Central memory CD4-positive, alpha-beta T cell (primary cell): ENCODE measurements at regions not wholly inside any gene's neighbourhood (a gene's known extent, or its start where the extent isn't known, plus 50 kb on each side); places are given as distances from the start of the nearest gene placed in this dataset.

Experiments used
- DNase-seq: peaks from one replicate; pipeline ENCODE4 v3.0.0; 2022

DNA sequence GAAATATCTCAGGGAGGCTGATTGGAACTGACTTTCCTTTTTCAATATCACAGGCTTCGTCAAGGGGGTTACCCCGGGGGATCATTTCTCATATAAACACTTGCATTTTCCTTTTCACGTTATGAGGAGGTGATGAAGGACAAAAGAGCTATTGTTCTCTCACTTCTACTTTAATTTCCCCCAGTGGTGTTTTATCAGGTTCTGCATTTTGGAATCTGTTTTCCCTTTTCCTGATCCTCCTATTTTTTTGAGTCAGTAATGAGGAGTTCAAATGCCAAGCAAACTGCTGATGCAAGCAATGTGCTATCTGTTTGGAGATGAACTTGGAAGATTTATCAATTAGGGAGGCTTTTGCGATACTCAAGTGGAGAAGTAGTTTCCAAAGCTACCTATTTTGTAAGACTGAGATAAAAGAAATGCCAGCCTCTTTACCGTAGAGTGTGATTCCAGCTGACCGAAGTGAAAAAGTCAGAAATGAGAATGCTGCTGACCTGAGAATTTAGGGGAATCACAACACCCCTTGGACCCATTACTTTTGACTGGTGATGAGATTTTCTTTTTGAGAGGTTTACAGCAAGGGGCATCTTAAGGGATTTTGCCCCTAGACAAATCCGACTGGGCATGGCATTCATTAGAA lies 556.0 kb downstream of the RNF144A start:
- no peak for DNase-seq

DNA sequence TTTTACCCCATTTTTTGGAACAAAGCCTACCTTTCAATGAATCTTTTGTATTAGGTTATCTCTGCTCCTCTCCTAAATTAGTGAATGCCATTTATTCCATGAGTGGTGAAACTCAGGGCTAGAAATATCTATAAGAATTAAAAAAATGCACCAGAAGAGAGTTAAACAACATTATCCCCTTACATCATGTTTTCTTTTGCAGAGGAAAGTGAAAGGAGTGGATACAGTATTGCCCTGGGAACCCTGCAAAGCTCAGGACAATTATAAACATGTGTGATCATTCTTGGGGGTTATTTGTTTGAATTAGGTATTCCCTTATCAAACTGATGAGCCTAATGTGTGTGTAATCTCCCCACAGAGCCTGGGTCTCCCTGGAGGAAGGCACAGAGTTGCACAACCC lies 559.2 kb downstream of the RNF144A start:
- DNase-seq: no peak

DNA sequence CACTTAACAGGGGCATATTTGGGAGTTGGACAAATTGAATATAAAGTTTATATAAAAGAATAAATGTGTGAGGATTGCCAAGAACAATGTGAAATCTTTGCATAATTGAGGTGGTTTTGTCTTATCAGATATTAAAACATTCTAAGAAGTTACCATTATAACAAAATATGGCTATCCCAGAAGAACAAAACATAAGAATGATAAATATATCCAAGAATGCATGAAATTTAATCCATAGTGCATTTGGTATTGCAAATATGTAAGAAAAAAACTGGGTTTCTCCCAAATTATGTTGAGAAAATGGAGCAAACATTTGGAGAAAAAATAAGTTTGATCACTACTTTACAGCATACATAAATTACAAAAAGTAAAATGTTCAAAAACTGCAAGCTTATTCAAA lies 562.4 kb downstream of the RNF144A start:
- DNase-seq: no peak

DNA sequence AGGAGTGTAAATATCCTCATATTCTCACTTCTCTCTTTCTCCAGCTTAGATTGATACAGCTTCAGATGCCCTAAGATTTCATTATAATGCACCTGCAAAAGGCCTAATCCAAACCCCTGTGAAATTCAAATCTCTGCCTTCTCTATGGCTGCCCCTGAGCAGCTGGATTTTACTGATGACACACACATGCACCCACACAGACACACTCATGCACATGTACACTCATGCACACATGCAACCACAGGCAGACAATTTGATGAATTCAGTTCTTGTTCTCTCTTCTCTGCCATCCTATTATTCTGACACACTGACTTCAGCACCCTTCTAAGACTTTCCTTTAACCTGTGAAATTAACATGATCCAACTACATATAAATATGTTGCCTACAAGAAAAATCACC lies 563.2 kb downstream of the RNF144A start:
- DNase-seq: no peak

DNA sequence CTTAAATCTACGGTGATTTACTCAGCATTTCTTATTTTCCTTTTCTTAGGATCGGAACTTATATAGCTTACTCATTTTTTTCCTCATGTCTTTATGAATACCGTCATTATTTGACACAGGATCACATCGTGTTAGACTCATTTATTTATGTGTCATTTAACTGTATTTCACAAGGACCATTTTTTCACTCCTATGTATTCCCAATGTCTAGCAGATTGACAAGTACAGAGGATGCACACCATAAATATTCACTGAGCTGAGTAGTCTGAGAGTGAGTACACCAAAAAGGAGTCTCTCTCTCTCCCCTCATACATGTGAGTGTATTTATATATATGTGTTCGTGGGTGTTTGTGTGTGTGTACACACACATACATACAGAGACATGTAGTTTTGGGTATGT lies 573.5 kb downstream of the RNF144A start:
- DNase-seq: no peak

GRCh38 chr2:7492719-7493118 lies 575.5 kb downstream of the RNF144A start:
- no peak for DNase-seq

DNA sequence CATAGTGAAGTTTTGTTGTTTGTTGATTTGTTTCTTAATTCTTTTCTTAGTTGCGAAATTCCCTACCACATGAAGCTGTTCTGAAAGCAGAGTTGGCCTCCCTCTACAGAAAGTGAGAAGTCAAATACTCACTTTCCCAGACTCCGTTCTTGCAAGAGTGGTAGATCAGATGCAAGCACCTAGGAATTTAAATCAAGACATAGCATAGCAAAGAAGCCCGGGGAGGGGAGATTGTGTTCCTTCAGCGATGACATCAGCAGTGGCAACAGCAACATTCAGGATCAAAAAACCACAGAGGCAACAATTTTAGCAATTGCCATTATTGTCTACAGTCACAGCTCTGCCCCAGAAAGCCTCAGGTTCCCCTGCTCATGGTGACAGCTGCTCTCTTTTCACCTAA lies 580.0 kb downstream of the RNF144A start:
- DNase-seq: no peak

DNA sequence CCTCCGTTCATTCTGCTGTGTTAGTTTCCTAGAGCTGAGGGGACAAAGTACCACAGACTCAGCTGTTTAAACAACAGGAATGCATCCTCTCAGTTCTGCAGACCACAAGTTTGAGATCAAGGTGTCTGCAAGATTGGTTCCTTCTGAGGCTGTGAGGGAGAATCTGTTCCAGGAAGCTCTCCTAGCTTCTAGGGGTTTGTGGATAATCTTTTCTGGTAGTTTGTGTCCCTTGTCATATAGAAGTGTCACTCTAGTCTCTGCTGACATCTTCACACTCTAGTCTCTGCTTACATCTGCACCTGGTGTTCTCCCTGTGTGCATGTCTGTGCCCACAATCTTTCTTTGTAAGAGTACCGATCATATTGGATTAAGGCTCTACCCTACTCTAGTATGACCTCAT lies 581.8 kb downstream of the RNF144A start:
- DNase-seq: no peak

- DNase-seq: no peak
Observed at GRCh38 chr2:7502336-7502735, 585.1 kb downstream of the RNF144A start.

DNA sequence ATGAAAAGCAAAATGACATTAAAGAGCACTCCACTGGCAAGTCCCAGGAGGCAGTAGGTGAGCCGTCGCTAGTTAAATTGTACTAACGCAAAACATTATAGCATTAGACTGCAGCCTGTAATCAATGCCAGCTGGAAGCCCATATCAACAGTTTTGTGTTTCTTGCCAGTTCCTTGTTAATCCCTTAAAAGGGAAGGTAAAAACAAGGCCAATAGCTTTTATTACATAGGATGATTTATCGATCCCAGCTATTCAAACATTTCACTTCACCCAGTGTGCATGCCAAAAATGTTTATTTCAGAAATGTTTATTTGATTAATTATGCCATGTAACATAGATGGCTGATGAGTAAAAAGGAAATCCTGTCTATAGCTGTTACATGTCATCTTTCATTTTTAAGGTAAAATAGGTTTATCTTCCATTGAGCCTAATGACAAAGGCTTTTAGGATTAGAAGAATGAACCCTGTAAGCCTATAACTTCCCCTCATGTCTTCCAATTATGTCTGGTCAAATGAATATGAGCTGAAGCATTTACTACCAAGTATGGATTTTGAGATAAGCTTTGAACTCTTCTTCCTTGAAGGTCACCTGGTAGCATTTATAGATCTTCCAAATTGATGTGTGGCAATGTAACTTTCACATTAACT lies 591.2 kb downstream of the RNF144A start:
- DNase-seq: no peak

GRCh38 chr2:7510353-7510752 lies 593.1 kb downstream of the RNF144A start:
- no peak for DNase-seq

DNA sequence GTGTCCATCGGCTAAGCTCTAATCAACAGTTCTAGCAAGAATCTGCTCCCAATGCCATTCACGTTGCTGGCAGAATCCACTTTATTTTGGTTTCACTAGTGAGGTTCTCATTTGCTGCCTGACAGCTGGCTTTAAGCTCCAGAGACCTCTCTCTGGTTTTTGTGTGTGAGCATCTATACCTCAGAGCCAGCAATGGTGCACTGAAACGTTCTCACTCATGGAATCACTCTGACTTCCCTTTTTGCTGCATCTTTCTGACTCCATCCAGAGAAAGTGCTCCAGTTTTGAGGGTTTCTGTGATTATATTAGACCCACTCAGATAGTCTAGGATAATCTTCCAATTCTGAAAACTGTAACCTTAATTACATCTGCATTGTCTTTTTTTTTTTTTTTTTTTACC lies 596.6 kb downstream of the RNF144A start:
- no peak for DNase-seq

- no peak for DNase-seq
Observed at GRCh38 chr2:7515327-7515726, 598.1 kb downstream of the RNF144A start.

- no peak for DNase-seq
Observed at GRCh38 chr2:7516484-7517063, 599.4 kb downstream of the RNF144A start.

DNA sequence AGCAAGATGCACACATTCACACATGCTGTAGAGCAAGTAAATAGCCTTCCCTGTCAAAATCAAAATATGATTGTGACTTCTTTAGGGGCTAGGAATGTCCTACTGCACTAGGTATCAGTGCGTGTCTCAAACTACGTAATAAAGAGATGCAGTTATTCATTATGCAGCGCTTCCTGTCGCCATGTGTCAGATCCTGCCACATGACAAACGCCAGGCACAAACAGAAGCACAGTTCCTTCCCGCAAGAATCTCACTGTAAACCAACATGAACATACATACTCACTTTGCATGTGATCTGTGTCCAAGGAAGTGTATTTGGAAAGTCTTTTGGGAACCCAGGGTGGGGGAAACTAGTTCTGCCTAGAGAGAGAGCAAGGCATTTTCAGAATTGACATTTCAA lies 599.9 kb downstream of the RNF144A start:
- peak; percentile 10 for DNase-seq

DNA sequence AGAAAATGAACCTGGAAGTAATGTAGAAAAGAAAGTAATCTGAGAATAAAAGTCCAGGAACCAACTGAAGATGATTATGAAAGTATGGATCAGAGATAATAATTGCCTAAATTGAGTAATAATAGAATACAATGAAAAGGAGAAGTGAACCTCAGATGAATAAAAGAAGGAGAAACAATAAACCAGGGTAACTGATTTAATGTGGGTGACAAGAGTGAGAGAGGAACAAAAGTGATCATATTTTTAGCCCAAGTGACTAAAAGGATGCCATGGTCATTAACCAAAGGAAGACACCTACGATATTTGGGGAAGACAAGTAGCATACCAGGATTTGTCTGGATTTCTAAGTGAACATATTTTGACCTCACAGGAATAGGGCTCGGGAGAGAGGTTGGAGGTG lies 600.6 kb downstream of the RNF144A start:
- no peak for DNase-seq

DNA sequence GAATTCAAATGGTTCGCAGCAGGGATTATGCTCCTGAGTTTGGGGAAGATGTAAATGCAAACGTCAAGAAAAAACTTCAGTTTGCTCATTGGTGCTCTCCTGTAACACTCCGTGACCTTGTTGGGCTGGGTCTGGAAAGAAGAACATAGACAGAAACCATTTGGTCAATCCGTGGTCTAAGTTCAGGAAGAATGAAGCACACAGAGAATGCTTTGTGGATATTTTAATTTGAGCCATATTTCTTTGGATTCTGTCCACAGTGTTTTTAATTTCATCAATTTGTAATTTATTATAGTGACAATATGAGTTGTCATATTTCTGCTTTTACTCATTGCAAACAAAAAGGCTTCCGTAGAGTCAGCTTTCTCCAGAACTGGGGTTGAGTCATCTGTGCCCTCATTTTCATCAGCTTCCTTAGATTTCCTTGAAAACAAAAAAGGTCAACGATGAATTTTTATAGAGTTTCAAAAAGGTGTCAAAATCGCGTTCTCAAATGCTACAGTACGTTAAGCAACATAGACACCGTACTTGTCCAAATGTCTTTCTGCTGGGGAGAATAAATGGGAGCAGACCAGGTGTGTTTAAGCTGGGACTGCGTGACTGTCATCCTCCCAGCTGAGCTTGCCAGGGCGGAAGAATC lies 606.4 kb downstream of the RNF144A start:
- DNase-seq: no peak

GRCh38 chr2:7524195-7524594 lies 607.0 kb downstream of the RNF144A start:
- no peak for DNase-seq

- DNase-seq: no peak
Observed at GRCh38 chr2:7525746-7526145, 608.5 kb downstream of the RNF144A start.

- no peak for DNase-seq
Observed at GRCh38 chr2:7527165-7527722, 610.0 kb downstream of the RNF144A start.

GRCh38 chr2:7530001-7530400 lies 612.8 kb downstream of the RNF144A start:
- DNase-seq: no peak

GRCh38 chr2:7539077-7539476 lies 621.9 kb downstream of the RNF144A start:
- no peak for DNase-seq

- no peak for DNase-seq
Observed at GRCh38 chr2:7539760-7540159, 622.5 kb downstream of the RNF144A start.
